Panc1 (cell line): ENCODE measurements at regions not wholly inside any gene's neighbourhood (a gene's known extent, or its start where the extent isn't known, plus 50 kb on each side); places are given as distances from the start of the nearest gene placed in this dataset.

Experiments
- ATAC-seq: fragments of 200-7000 bp; cut with Tn5 transposase; 2 replicates; pipeline ENCODE4 v1.9.1; 2020; ENCODE audit warnings: mild to moderate bottlenecking, moderate library complexity
- BruUV-seq: library from RNA; stranded (reverse); fragments of 400-500 nt; replicated peaks from 2 replicates; lab custom pipeline; 2021; lab: Mats Ljungman, UMichigan
- CTCF ChIA-PET: fragments of 300-600 bp; sonication (Branson Sonifier 250); formaldehyde crosslinking; loops from one replicate; lab custom pipeline; 2022; ENCODE audit warnings: antibody characterized with exemption; lab: Charles Lee
- POLR2A ChIA-PET: fragments of 300-600 bp; sonication (Branson Sonifier 250); formaldehyde crosslinking; loops from one replicate; lab custom pipeline; 2022; ENCODE audit warnings: antibody characterized with exemption; lab: Charles Lee
- DNase-seq: peaks from one replicate; pipeline ENCODE4 v3.0.0-alpha.2; 2010; ENCODE audit warnings: low read depth, low spot score
- H3K27ac ChIP-seq: 2 replicates; pipeline ENCODE4 v1.5.1; 2011; ENCODE audit warnings: mild to moderate bottlenecking, low read length, inconsistent platforms
- H3K27me3 ChIP-seq: fragments of 200-500 bp; sonication (Bioruptor generic); 2 replicates; pipeline ENCODE4 v1.6.0; 2014; ENCODE audit warnings: low read length, inconsistent platforms; ENCODE audit not compliant: control insufficient read depth, insufficient read depth
- H3K36me3 ChIP-seq: fragments of 200-500 bp; sonication (Bioruptor generic); 2 replicates; pipeline ENCODE4 v1.5.1; 2014; ENCODE audit warnings: inconsistent platforms, mild to moderate bottlenecking, low read length, moderate library complexity; ENCODE audit not compliant: control insufficient read depth, insufficient read depth
- H3K4me1 ChIP-seq: 2 replicates; pipeline ENCODE4 v1.5.1; 2011; ENCODE audit warnings: inconsistent platforms, mild to moderate bottlenecking, low read length, moderate library complexity; ENCODE audit not compliant: control insufficient read depth, insufficient read depth
- H3K4me3 ChIP-seq, 2 experiments: 2 replicates each; pipeline ENCODE4 v1.5.1; 2011 to 2012; ENCODE audit warnings: low read depth in 2 of 2, low read length in 2 of 2, mild to moderate bottlenecking in 2 of 2, inconsistent platforms in 1 of 2, moderate library complexity in 1 of 2
- H3K9me3 ChIP-seq: fragments of 200-500 bp; sonication (Bioruptor generic); 2 replicates; pipeline ENCODE4 v1.5.1; 2014; ENCODE audit warnings: low read depth, mild to moderate bottlenecking, inconsistent platforms, low read length, moderate library complexity; ENCODE audit not compliant: control insufficient read depth, insufficient read depth
- CTCF ChIP-seq: fragments of 450-650 bp; IDR thresholded peaks from 2 replicates; pipeline ENCODE4 v1.5.1; 2017; ENCODE audit warnings: mild to moderate bottlenecking
- POLR2AphosphoS5 ChIP-seq: IDR thresholded peaks from 2 replicates; pipeline ENCODE4 v1.6.1; 2012; ENCODE audit warnings: mild to moderate bottlenecking, low read depth, low read length, moderate library complexity
- REST ChIP-seq, 2 experiments: IDR thresholded peaks; 2 replicates each; pipeline ENCODE4 v1.6.1; 2011 to 2012; ENCODE audit warnings: low read depth in 2 of 2, control low read depth in 1 of 2, low read length in 1 of 2, mild to moderate bottlenecking in 1 of 2, moderate library complexity in 1 of 2; ENCODE audit not compliant: insufficient read depth in 1 of 2
- SIN3A ChIP-seq: IDR thresholded peaks from 2 replicates; pipeline ENCODE4 v1.6.1; 2012; ENCODE audit warnings: low read depth, mild to moderate bottlenecking, low read length, moderate library complexity, borderline replicate concordance; ENCODE audit not compliant: insufficient read depth
- TCF7L2 ChIP-seq: IDR thresholded peaks from 2 replicates; pipeline ENCODE4 v1.6.1; 2011; ENCODE audit warnings: mild to moderate bottlenecking, low read depth, low read length, inconsistent platforms
- in situ Hi-C: cut with HindIII; loops from 2 replicates; pipeline ENCODE4 v1.10.0; 2016; ENCODE audit warnings: low sequenced_read_pairs, low pct_unique_long_range_greater_than_20kb
- intact Hi-C: fragments of 100-400 bp; cut with micrococcal nuclease; formaldehyde crosslinking; loops from one replicate; pipeline ENCODE4 v1.10.0; 2022; ENCODE audit not compliant: unreplicated experiment

DNA sequence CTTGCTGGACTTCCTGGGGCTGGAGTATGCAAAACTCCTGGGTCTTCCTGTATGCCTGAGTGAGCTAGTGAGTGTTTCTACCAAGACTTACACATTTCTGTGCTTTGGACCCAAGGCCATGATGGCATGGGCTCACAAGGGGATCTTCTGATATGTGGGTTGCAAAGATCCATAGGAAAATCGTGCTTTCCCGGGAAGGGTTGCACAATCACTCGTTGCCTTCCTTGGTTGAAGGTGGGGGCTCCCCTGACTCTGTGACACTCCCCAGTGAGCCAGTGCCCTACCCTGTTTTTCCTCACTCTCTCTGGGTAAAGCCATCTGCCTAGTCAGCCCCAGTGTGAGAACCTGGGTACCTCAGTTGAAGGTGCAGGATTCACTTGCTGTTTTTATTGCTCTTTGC, 114.0 kb upstream of the CCDC179 start:
- DNase-seq: no peak
- intact Hi-C loops (no loop called here), in situ Hi-C loops (no loop called here)
- Histone ChIP-seq H3K27ac (no peak overlapping the region), H3K9me3 (no peaks in the 10 kb centered on the region), H3K4me3 (no peak overlapping the region), H3K36me3 (no peaks in the 10 kb centered on the region), H3K4me1 (no peaks in the 10 kb centered on the region), H3K27me3 (no peaks in the 10 kb centered on the region)
- ATAC-seq: no peak
- TF ChIP-seq TCF7L2: no peak
- TF ChIP-seq SIN3A: no peak
- TF ChIP-seq REST (IDR thresholded peaks at IDR 0.05; ENCODE audit: insufficient read depth in 1 of 2, low read depth in 2 of 2, low read length in 1 of 2): no peak
- TF ChIP-seq CTCF: no peak
- no peak for TF ChIP-seq POLR2AphosphoS5
- ChIA-PET POLR2A (no interaction called here), CTCF (no interaction called here)
- no TSS peak for BruUV-seq

GRCh38 chr11:22976146-22976545, 115.9 kb upstream of the CCDC179 start:
- in situ Hi-C loops (no loop called here), intact Hi-C loops (no loop called here)
- ChIA-PET POLR2A (no interaction called here), CTCF (no interaction called here)
- ATAC-seq (no peak), DNase-seq (no peak)
- TF ChIP-seq SIN3A: no peak
- TF ChIP-seq TCF7L2: no peak
- no peak for TF ChIP-seq CTCF
- TF ChIP-seq REST (IDR thresholded peaks at IDR 0.05; ENCODE audit: insufficient read depth in 1 of 2, low read depth in 2 of 2, low read length in 1 of 2): no peak
- H3K4me3 ChIP-seq: no peak overlapping the region
- H3K27ac ChIP-seq: no peak overlapping the region
- no peaks in the 10 kb centered on the region for H3K36me3 ChIP-seq
- H3K4me1 ChIP-seq: no peaks in the 10 kb centered on the region
- H3K27me3 ChIP-seq: no peaks in the 10 kb centered on the region
- BruUV-seq: no TSS peak
- H3K9me3 ChIP-seq: no peaks in the 10 kb centered on the region
